C4-2B (cell line): ENCODE measurements at regions not wholly inside any gene's neighbourhood (a gene's known extent, or its start where the extent isn't known, plus 50 kb on each side); places are given as distances from the start of the nearest gene placed in this dataset.

ENCODE experiments used
- CTCF ChIP-seq: fragments of 450-650 bp; conservative IDR thresholded peaks from 2 replicates; pipeline ENCODE4 v1.5.1; 2017; ENCODE audit warnings: mild to moderate bottlenecking
- ZFX ChIP-seq: fragments of 450-650 bp; IDR thresholded peaks from 2 replicates; pipeline ENCODE4 v1.6.1; 2017

GRCh38 chr11:116502641-116503061, 270.1 kb downstream of the BUD13 start:
- TF ChIP-seq CTCF, result no peak
- TF ChIP-seq ZFX, result no peak
